CD14-positive monocyte (primary cell): ENCODE measurements at regions not wholly inside any gene's neighbourhood (a gene's known extent, or its start where the extent isn't known, plus 50 kb on each side); places are given as distances from the start of the nearest gene placed in this dataset.

Source experiments
- DNase-seq, 3 donors: peaks; one replicate each; pipeline ENCODE4 v3.0.0-alpha.2; 2011 to 2022
- H2AFZ ChIP-seq: 2 replicates; pipeline ENCODE4 v1.6.0; 2012; ENCODE audit warnings: mild to moderate bottlenecking, low read depth, low read length, inconsistent platforms; ENCODE audit not compliant: insufficient read depth, poor library complexity, severe bottlenecking
- H3K27ac ChIP-seq, 2 donors: 1 replicate in 1 of 2; 2 replicates in 1 of 2; pipeline ENCODE4 v1.5.1; 2012 to 2013; ENCODE audit warnings: low read length in 2 of 2, control low read depth in 1 of 2, inconsistent platforms in 1 of 2, low read depth in 1 of 2, mild to moderate bottlenecking in 1 of 2
- H3K27me3 ChIP-seq, 2 donors: one replicate each; pipeline versions ENCODE4 v1.6.0 to v1.6.1; 2011 to 2013; ENCODE audit warnings: low read length in 2 of 2; ENCODE audit not compliant: control insufficient read depth in 2 of 2, insufficient read depth in 2 of 2
- H3K36me3 ChIP-seq, 2 donors: replicated peaks in 1 of 2; 1 replicate in 1 of 2; 2 replicates in 1 of 2; pipeline versions ENCODE4 v1.5.1 to v1.6.1; 2012 to 2013; ENCODE audit warnings: low read length in 2 of 2, control low read depth in 1 of 2, inconsistent platforms in 1 of 2, mild to moderate bottlenecking in 1 of 2; ENCODE audit not compliant: insufficient read depth in 2 of 2, control insufficient read depth in 1 of 2
- H3K4me1 ChIP-seq, 2 donors: 1 replicate in 1 of 2; 2 replicates in 1 of 2; pipeline versions ENCODE4 v1.5.1 to v1.6.1; 2012 to 2013; ENCODE audit warnings: low read length in 2 of 2, control low read depth in 1 of 2, inconsistent platforms in 1 of 2, mild to moderate bottlenecking in 1 of 2, moderate library complexity in 1 of 2; ENCODE audit not compliant: insufficient read depth in 2 of 2, control insufficient read depth in 1 of 2
- H3K4me2 ChIP-seq: replicated peaks from 2 replicates; pipeline ENCODE3; 2012; ENCODE audit warnings: low read length, moderate library complexity, mild to moderate bottlenecking; ENCODE audit not compliant: poor library complexity, severe bottlenecking; ENCODE audit errors: extremely low read depth
- H3K4me3 ChIP-seq, 3 experiments: fragments of 200-600 bp in 1 of 3; sonication (generic) in 1 of 3; replicated peaks in 1 of 3; 1 replicate in 2 of 3; 2 replicates in 1 of 3; pipeline ENCODE4 v1.5.1; 2011 to 2013; ENCODE audit warnings: low read length in 3 of 3, mild to moderate bottlenecking in 3 of 3, control low read depth in 2 of 3, low read depth in 2 of 3, inconsistent platforms in 1 of 3, moderate library complexity in 1 of 3
- H3K79me2 ChIP-seq: 2 replicates; pipeline ENCODE4 v1.6.0; 2012; ENCODE audit warnings: mild to moderate bottlenecking, control low read depth, inconsistent platforms, low read length, moderate library complexity; ENCODE audit not compliant: insufficient read depth
- H3K9ac ChIP-seq: 2 replicates; pipeline ENCODE4 v1.6.0; 2017; ENCODE audit warnings: low read length, mild to moderate bottlenecking; ENCODE audit not compliant: insufficient read depth, poor library complexity, severe bottlenecking
- H3K9me3 ChIP-seq, 2 donors: replicated peaks in 1 of 2; 1 replicate in 1 of 2; 2 replicates in 1 of 2; pipeline versions ENCODE4 v1.5.1 to v1.6.1; 2012 to 2013; ENCODE audit warnings: low read length in 2 of 2, control low read depth in 1 of 2; ENCODE audit not compliant: control insufficient read depth in 1 of 2, insufficient read depth in 1 of 2
- H4K20me1 ChIP-seq: 2 replicates; pipeline ENCODE4 v1.6.0; 2012; ENCODE audit warnings: mild to moderate bottlenecking, low read length, control low read depth, moderate library complexity; ENCODE audit not compliant: insufficient read depth
- H3K27ac Mint-ChIP-seq, 7 donors: one replicate each; pipeline ENCODE4 v1.8.0; 2020; ENCODE audit warnings: mild to moderate bottlenecking in 7 of 7, mixed read lengths in 7 of 7, moderate library complexity in 6 of 7, inconsistent platforms in 2 of 7
- H3K27me3 Mint-ChIP-seq, 3 donors: one replicate each; pipeline ENCODE4 v1.8.0; 2021 to 2022; ENCODE audit warnings: low read depth in 3 of 3, mild to moderate bottlenecking in 3 of 3, mixed read lengths in 3 of 3, moderate library complexity in 3 of 3, inconsistent platforms in 1 of 3
- H3K36me3 Mint-ChIP-seq, 2 donors: one replicate each; pipeline ENCODE4 v1.8.0; 2020; ENCODE audit warnings: mixed read lengths in 2 of 2, inconsistent platforms in 1 of 2, mild to moderate bottlenecking in 1 of 2
- H3K4me1 Mint-ChIP-seq: one replicate; pipeline ENCODE4 v1.8.0; 2020; ENCODE audit warnings: mild to moderate bottlenecking, mixed read lengths
- H3K4me3 Mint-ChIP-seq, 2 donors: one replicate each; pipeline ENCODE4 v1.8.0; 2020; ENCODE audit warnings: mild to moderate bottlenecking in 2 of 2, mixed read lengths in 2 of 2, moderate library complexity in 1 of 2
- H3K9me3 Mint-ChIP-seq, 7 donors: one replicate each; pipeline ENCODE4 v1.8.0; 2020 to 2022; ENCODE audit warnings: mixed read lengths in 7 of 7, mild to moderate bottlenecking in 6 of 7, moderate library complexity in 6 of 7, inconsistent platforms in 2 of 7
- CTCF ChIP-seq: fragments of 200-600 bp; IDR thresholded peaks from one replicate; pipeline ENCODE4 v1.8.0; 2022; ENCODE audit warnings: antibody characterized with exemption, mild to moderate bottlenecking
- WGBS: methylation state at CpG from one replicate; pipeline ENCODE4 v1.1.5; 2013; ENCODE audit warnings: missing lambda C conversion rate; ENCODE audit not compliant: insufficient coverage; 5-methylcytosine and 5-hydroxymethylcytosine counted together
- intact Hi-C, 2 donors: fragments of 100-400 bp; cut with micrococcal nuclease; formaldehyde crosslinking; loops; one replicate each; pipeline versions ENCODE4 v1.15.0 to v1.15.1; 2023

- Mint-ChIP-seq H3K27ac (no peak overlapping the region), H3K9me3 (peaks cover 0 to 2% (median 0%) of the 10 kb centered on the region in 7 donors), H3K4me3 (no peak overlapping the region), H3K36me3 (no peaks in the 10 kb centered on the region), H3K4me1 (no peaks in the 10 kb centered on the region), H3K27me3 (peaks cover 1 to 4% (median 3%) of the 10 kb centered on the region in 3 donors)
- no peak for DNase-seq
- intact Hi-C loops = no loop called here
- Histone ChIP-seq H3K4me3 (no peak overlapping the region), H4K20me1 (no peaks in the 10 kb centered on the region), H3K36me3 (no peaks in the 10 kb centered on the region), H3K27ac (no peak overlapping the region), H3K4me1 (no peaks in the 10 kb centered on the region), H2AFZ (no peak overlapping the region), H3K4me2 (no peak overlapping the region), H3K79me2 (no peaks in the 10 kb centered on the region), H3K9me3 (no peaks in the 10 kb centered on the region), H3K9ac (no peak overlapping the region), H3K27me3 (no peaks in the 10 kb centered on the region)
- WGBS = 60% methylated on average over 1 of the region's 2 CpGs
- no peak for TF ChIP-seq CTCF
These were observed 391.9 kb downstream of the CD109 start for GRCh38 chr6:74087899-74088298.

- WGBS = no CpG with 5 or more reads among the region's 2 CpGs
- no peak for DNase-seq
- no peak overlapping the region for H3K27ac ChIP-seq
- peaks cover 0 to 4% (median 0%) of the 10 kb centered on the region in 7 donors for H3K9me3 Mint-ChIP-seq
- H3K4me3 ChIP-seq = no peak overlapping the region
- H3K36me3 ChIP-seq = no peaks in the 10 kb centered on the region
- no peaks in the 10 kb centered on the region for H3K27me3 ChIP-seq
- intact Hi-C loops = no loop called here
- H3K9ac ChIP-seq = no peak overlapping the region
- H3K27ac Mint-ChIP-seq = no peak overlapping the region
- no peaks in the 10 kb centered on the region for H3K9me3 ChIP-seq
- peaks cover 0 to 3% (median 2%) of the 10 kb centered on the region in 3 donors for H3K27me3 Mint-ChIP-seq
- TF ChIP-seq CTCF = no peak
- no peak overlapping the region for H3K4me3 Mint-ChIP-seq
- H3K4me1 Mint-ChIP-seq = no peaks in the 10 kb centered on the region
- H3K79me2 ChIP-seq = no peaks in the 10 kb centered on the region
- H3K36me3 Mint-ChIP-seq = no peaks in the 10 kb centered on the region
- no peak overlapping the region for H3K4me2 ChIP-seq
- H2AFZ ChIP-seq = no peak overlapping the region
- no peaks in the 10 kb centered on the region for H3K4me1 ChIP-seq
- H4K20me1 ChIP-seq = no peaks in the 10 kb centered on the region
These were observed 379.9 kb downstream of the CD109 start for GRCh38 chr6:74075896-74076295.
